ENCODE measurements at regions not wholly inside any gene's neighbourhood (a gene's known extent, or its start where the extent isn't known, plus 50 kb on each side); places are given as distances from the start of the nearest gene placed in this dataset.

DNA sequence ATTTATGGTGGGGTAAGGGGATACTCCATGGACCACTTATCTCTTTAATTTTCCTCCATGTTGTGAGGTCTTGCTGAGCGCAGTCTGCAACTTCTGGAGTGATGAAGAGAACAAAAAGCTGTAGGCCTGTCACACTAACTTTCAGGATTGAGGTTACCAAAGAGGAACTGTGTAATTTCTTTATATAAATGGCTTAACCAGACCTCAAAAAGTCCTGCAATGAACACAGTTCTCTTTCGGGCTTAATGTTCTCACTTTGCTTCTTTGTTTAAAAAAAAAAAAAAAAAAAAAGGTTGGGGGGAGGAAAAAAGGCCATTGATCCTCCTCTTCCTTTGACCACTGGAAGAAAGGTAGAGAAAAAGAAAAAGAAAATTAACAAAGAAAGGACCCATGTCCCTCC, 86.8 kb upstream of the SOX9 start:
- no peak overlapping the region for H3K27ac Mint-ChIP-seq (ENCODE audit: unreplicated experiment)
- no peaks in the 10 kb centered on the region for H3K36me3 Mint-ChIP-seq (ENCODE audit: unreplicated experiment)
- H3K4me3 Mint-ChIP-seq (ENCODE audit: unreplicated experiment) = no peak overlapping the region
- TF ChIP-seq CTCF (IDR thresholded peaks at IDR 0.05; ENCODE audit: partially characterized antibody, unreplicated experiment) = no peak
- H3K27me3 Mint-ChIP-seq (ENCODE audit: unreplicated experiment) = peaks cover 2% of the 10 kb centered on the region
- peaks cover 2% of the 10 kb centered on the region for H3K4me1 Mint-ChIP-seq (ENCODE audit: low read depth, unreplicated experiment)
- DNase-seq = no peak
- H3K9me3 Mint-ChIP-seq (ENCODE audit: unreplicated experiment) = no peaks in the 10 kb centered on the region

DNA sequence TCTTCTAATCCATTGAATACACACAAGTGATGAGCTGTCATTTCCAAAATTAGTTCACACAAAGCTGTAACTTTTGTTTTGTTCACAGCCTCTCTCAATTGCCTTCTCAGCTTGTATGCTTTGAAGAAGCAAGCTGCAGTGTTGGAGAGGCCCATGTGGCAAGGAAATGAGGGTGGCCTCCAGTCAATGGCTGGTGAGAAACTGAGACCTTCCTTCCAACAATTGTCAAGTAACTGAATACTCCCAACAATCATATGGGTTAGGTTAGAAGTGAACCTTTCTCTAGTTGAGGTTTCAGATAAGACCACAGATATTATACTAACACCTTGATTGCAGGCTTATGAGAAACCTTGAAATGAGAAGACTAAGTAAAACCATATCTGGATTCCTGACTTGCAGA, 82.4 kb upstream of the SOX9 start:
- Mint-ChIP-seq H3K27ac (ENCODE audit: unreplicated experiment) (no peak overlapping the region), H3K4me1 (ENCODE audit: low read depth, unreplicated experiment) (no peaks in the 10 kb centered on the region), H3K27me3 (ENCODE audit: unreplicated experiment) (peaks cover 4% of the 10 kb centered on the region), H3K36me3 (ENCODE audit: unreplicated experiment) (no peaks in the 10 kb centered on the region), H3K4me3 (ENCODE audit: unreplicated experiment) (no peak overlapping the region), H3K9me3 (ENCODE audit: unreplicated experiment) (peaks cover 2% of the 10 kb centered on the region)
- TF ChIP-seq CTCF (IDR thresholded peaks at IDR 0.05; ENCODE audit: partially characterized antibody, unreplicated experiment) = no peak
- DNase-seq = no peak

GRCh38 chr17:72039490-72039889, 81.3 kb upstream of the SOX9 start:
- Mint-ChIP-seq H3K4me1 (ENCODE audit: low read depth, unreplicated experiment) (no peaks in the 10 kb centered on the region), H3K27ac (ENCODE audit: unreplicated experiment) (no peak overlapping the region), H3K9me3 (ENCODE audit: unreplicated experiment) (peaks cover 2% of the 10 kb centered on the region), H3K4me3 (ENCODE audit: unreplicated experiment) (no peak overlapping the region), H3K27me3 (ENCODE audit: unreplicated experiment) (peaks cover 2% of the 10 kb centered on the region), H3K36me3 (ENCODE audit: unreplicated experiment) (no peaks in the 10 kb centered on the region)
- no peak for DNase-seq
- no peak for TF ChIP-seq CTCF (IDR thresholded peaks at IDR 0.05; ENCODE audit: partially characterized antibody, unreplicated experiment)

DNA sequence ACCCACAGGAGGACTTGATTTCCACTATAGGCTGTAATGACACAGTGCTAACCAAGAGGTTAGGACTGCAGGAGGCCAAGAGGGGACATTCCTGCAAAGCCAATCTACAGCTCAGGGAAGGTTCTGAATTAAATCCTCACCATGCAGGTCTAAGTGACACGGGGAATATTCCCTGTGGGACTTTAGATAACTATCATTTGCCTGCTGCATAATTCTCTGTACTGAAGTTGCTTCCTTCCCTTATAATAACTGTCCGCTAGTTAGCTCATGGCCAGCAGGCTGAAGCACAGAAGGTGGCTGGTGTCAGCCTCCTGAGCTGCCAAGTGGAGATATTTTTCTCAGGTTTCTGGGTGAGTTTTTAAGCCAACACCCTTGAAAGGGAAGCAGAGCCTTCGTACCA, 74.6 kb upstream of the SOX9 start:
- H3K4me3 Mint-ChIP-seq (ENCODE audit: unreplicated experiment) = no peak overlapping the region
- no peaks in the 10 kb centered on the region for H3K36me3 Mint-ChIP-seq (ENCODE audit: unreplicated experiment)
- peaks cover 2% of the 10 kb centered on the region for H3K9me3 Mint-ChIP-seq (ENCODE audit: unreplicated experiment)
- peaks cover 2% of the 10 kb centered on the region for H3K27me3 Mint-ChIP-seq (ENCODE audit: unreplicated experiment)
- TF ChIP-seq CTCF (IDR thresholded peaks at IDR 0.05; ENCODE audit: partially characterized antibody, unreplicated experiment) = no peak
- peaks cover 8% of the 10 kb centered on the region for H3K4me1 Mint-ChIP-seq (ENCODE audit: low read depth, unreplicated experiment)
- H3K27ac Mint-ChIP-seq (ENCODE audit: unreplicated experiment) = no peak overlapping the region
- no peak for DNase-seq

DNA sequence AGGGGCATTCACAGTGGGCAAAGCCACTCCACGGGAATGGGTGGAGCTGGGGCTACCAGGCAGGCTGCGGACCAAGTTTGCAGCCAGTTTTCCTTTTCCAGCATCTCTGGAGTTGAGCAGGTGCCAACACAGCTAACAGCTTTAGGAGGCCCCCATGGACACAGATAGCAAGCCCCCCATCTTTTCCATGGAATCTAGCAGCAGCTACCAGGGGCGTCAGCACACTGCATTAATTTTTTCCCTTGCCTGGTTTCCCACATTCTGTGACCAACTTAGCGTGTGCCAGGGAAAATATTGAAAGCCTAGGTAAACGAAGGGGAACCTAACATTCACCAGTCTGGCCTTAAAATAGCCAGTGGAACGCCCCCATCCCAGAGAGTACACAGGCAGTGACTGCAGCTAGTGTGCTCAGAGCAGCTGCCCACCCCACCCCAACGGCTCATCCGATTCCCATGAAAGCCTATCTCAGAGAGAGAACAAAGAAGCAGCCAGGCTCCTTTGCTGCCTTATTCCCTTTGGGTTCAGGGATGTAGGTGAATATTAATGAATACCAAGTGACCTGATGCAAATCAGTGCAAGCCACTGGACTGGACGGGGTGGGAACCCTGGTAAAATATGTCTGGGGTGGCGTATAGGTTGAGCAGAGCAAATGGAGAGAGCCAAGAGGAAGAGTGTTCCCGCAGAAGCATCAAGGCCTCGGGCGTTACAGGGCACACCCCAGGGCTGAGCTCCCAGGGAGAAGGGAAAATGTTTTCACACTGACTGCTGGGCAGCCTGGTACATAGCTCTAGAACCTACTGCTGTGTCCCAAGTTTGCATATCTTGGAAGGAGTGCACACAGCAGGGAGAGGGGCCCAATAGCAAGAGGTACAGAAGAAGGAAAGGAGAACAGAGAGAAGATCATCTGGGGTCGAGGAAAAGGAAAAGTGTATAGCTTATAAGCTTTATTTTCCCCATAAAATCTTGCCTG, 73.9 kb upstream of the SOX9 start:
- H3K4me1 Mint-ChIP-seq (ENCODE audit: low read depth, unreplicated experiment) = peaks cover 8% of the 10 kb centered on the region
- no peak overlapping the region for H3K4me3 Mint-ChIP-seq (ENCODE audit: unreplicated experiment)
- peaks cover under 1% of the 10 kb centered on the region for H3K9me3 Mint-ChIP-seq (ENCODE audit: unreplicated experiment)
- no peaks in the 10 kb centered on the region for H3K36me3 Mint-ChIP-seq (ENCODE audit: unreplicated experiment)
- TF ChIP-seq CTCF (IDR thresholded peaks at IDR 0.05; ENCODE audit: partially characterized antibody, unreplicated experiment) = no peak
- H3K27me3 Mint-ChIP-seq (ENCODE audit: unreplicated experiment) = peaks cover 2% of the 10 kb centered on the region
- no peak for DNase-seq
- no peak overlapping the region for H3K27ac Mint-ChIP-seq (ENCODE audit: unreplicated experiment)

All from glutamatergic neuron (in vitro differentiated cells).